HG02571 (cell line): ENCODE measurements at regions not wholly inside any gene's neighbourhood (a gene's known extent, or its start where the extent isn't known, plus 50 kb on each side); places are given as distances from the start of the nearest gene placed in this dataset.

Experiments
- ATAC-seq: cut with Tn5 transposase; IDR thresholded peaks from one replicate; pipeline ENCODE4 v1.9.1; 2021; ENCODE audit warnings: mild to moderate bottlenecking, moderate library complexity; ENCODE audit not compliant: unreplicated experiment

GRCh38 chr7:41312235-41312634, 390.7 kb downstream of the INHBA start:
- no peak for ATAC-seq

- ATAC-seq = no peak
Measured at GRCh38 chr7:41311301-41311700, 391.6 kb downstream of the INHBA start.

- no peak for ATAC-seq
Measured at GRCh38 chr7:41306486-41306885, 396.4 kb downstream of the INHBA start.

- no peak for ATAC-seq
Measured at GRCh38 chr7:41305001-41305400, 397.9 kb downstream of the INHBA start.

GRCh38 chr7:41303709-41304108, 399.2 kb downstream of the INHBA start:
- ATAC-seq = no peak

GRCh38 chr7:41298409-41298808, 404.5 kb downstream of the INHBA start:
- no peak for ATAC-seq

GRCh38 chr7:41297166-41297565, 405.7 kb downstream of the INHBA start:
- no peak for ATAC-seq

GRCh38 chr7:41295455-41295815, 407.5 kb downstream of the INHBA start:
- ATAC-seq = no peak

GRCh38 chr7:41294556-41295454, 408.1 kb downstream of the INHBA start:
- ATAC-seq = no peak

- no peak for ATAC-seq
Measured at GRCh38 chr7:41292487-41292886, 410.4 kb downstream of the INHBA start.

GRCh38 chr7:41287559-41288335, 415.1 kb downstream of the INHBA start:
- ATAC-seq = no peak

- no peak for ATAC-seq
Measured at GRCh38 chr7:41280491-41280890, 422.4 kb downstream of the INHBA start.

- no peak for ATAC-seq
Measured at GRCh38 chr7:41277561-41277960, 425.3 kb downstream of the INHBA start.

GRCh38 chr7:41275255-41275654, 427.6 kb downstream of the INHBA start:
- no peak for ATAC-seq

- no peak for ATAC-seq
Measured at GRCh38 chr7:41274179-41274578, 428.7 kb downstream of the INHBA start.

- no peak for ATAC-seq
Measured at GRCh38 chr7:41272664-41273063, 430.2 kb downstream of the INHBA start.

GRCh38 chr7:41268878-41269277, 434.0 kb downstream of the INHBA start:
- ATAC-seq = no peak

- no peak for ATAC-seq
Measured at GRCh38 chr7:41261080-41261479, 441.8 kb downstream of the INHBA start.

GRCh38 chr7:41257660-41258059, 445.2 kb downstream of the INHBA start:
- no peak for ATAC-seq

GRCh38 chr7:41256186-41256945, 446.5 kb downstream of the INHBA start:
- no peak for ATAC-seq

- no peak for ATAC-seq
Measured at GRCh38 chr7:41255716-41256115, 447.2 kb downstream of the INHBA start.
